MM.1S (cell line): ENCODE measurements at regions not wholly inside any gene's neighbourhood (a gene's known extent, or its start where the extent isn't known, plus 50 kb on each side); places are given as distances from the start of the nearest gene placed in this dataset.

Source experiments
- DNase-seq: peaks from one replicate; pipeline ENCODE4 v3.0.0-alpha.2; 2015
- H2AFZ ChIP-seq: fragments of 300-600 bp; sonication (generic); 2 replicates; pipeline ENCODE4 v1.6.0; 2016; ENCODE audit warnings: antibody characterized with exemption, low read length
- H3F3A ChIP-seq: fragments of 300-600 bp; sonication (generic); 2 replicates; pipeline ENCODE4 v1.6.1; 2016; ENCODE audit warnings: mild to moderate bottlenecking, antibody characterized with exemption, low read length, moderate library complexity, mixed read lengths; ENCODE audit not compliant: insufficient read depth
- H3K27ac ChIP-seq: fragments of 300-600 bp; sonication (generic); 2 replicates; pipeline ENCODE4 v1.5.1; 2016; ENCODE audit warnings: mild to moderate bottlenecking, low read length
- H3K27me3 ChIP-seq: fragments of 300-600 bp; sonication (generic); replicated peaks from 2 replicates; pipeline ENCODE4 v1.6.0; 2016; ENCODE audit warnings: low read length; ENCODE audit not compliant: insufficient read depth
- H3K36me3 ChIP-seq: fragments of 300-600 bp; sonication (generic); replicated peaks from 2 replicates; pipeline ENCODE4 v1.6.1; 2016; ENCODE audit warnings: mild to moderate bottlenecking, low read length, mixed read lengths; ENCODE audit not compliant: insufficient read depth
- H3K4me1 ChIP-seq: fragments of 300-600 bp; sonication (generic); 2 replicates; pipeline ENCODE4 v1.6.1; 2016; ENCODE audit warnings: low read length, mixed read lengths
- H3K4me2 ChIP-seq: fragments of 300-600 bp; sonication (generic); 2 replicates; pipeline ENCODE4 v1.6.0; 2016; ENCODE audit warnings: low read depth, low read length
- H3K4me3 ChIP-seq: fragments of 300-600 bp; sonication (generic); 2 replicates; pipeline ENCODE4 v1.5.1; 2016; ENCODE audit warnings: low read length, mixed read lengths
- H3K79me2 ChIP-seq: fragments of 300-600 bp; sonication (generic); 2 replicates; pipeline ENCODE4 v1.6.1; 2016; ENCODE audit warnings: mixed run types, low read length, mixed read lengths
- H3K9ac ChIP-seq: fragments of 300-600 bp; sonication (generic); 2 replicates; pipeline ENCODE4 v1.6.1; 2016; ENCODE audit warnings: low read length, mixed read lengths
- H3K9me2 ChIP-seq: fragments of 300-600 bp; sonication (generic); replicated peaks from 2 replicates; pipeline ENCODE4 v1.6.1; 2016; ENCODE audit warnings: mild to moderate bottlenecking, low read length, mixed read lengths; ENCODE audit not compliant: insufficient read depth
- H3K9me3 ChIP-seq: fragments of 300-600 bp; sonication (generic); replicated peaks from 2 replicates; pipeline ENCODE4 v1.6.1; 2016; ENCODE audit warnings: mild to moderate bottlenecking, low read length, mixed read lengths; ENCODE audit not compliant: insufficient read depth
- H4K20me1 ChIP-seq: fragments of 300-600 bp; sonication (generic); 2 replicates; pipeline ENCODE4 v1.6.1; 2016; ENCODE audit warnings: mild to moderate bottlenecking, low read length, moderate library complexity, mixed read lengths; ENCODE audit not compliant: insufficient read depth
- EZH2 ChIP-seq: fragments of 300-600 bp; sonication (generic); optimal IDR thresholded peaks from 2 replicates; pipeline ENCODE3; 2017; ENCODE audit warnings: low read depth, mild to moderate bottlenecking, antibody characterized with exemption, low read length, mixed read lengths
- EZH2phosphoT487 ChIP-seq: fragments of 300-600 bp; sonication (generic); IDR thresholded peaks from 2 replicates; pipeline ENCODE4 v1.6.1; 2018; ENCODE audit warnings: antibody characterized with exemption, low read length
- TF ChIP-seq, protein P1 (sequence below): fragments of 300-600 bp; sonication (generic); IDR thresholded peaks from 2 replicates; pipeline ENCODE4 v1.5.1; 2016; ENCODE audit warnings: antibody characterized with exemption, low read length, mixed read lengths

DNA sequence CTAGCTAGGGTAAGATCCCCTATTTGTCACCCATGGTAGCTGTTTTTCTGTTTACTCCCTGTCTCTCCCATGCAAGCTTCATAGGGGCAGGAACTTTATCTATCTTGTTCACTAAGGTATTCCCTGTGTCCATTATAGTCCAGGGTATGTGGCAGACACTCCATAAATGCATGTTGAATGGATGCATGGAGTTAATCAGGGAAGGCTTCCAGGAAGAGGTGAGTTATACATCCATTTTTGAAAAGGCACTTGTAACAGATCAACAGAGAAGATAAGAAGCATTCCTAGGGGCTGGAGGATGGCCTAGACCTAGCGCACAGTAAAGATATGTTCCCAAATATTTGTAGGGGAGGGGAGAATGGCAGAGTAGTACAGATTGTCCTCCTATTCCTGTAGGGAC, 130.3 kb downstream of the BUD13 start:
- no peak overlapping the region for H3K4me2 ChIP-seq
- no peaks in the 10 kb centered on the region for H3K9me3 ChIP-seq
- H3K27me3 ChIP-seq: no peaks in the 10 kb centered on the region
- no peaks in the 10 kb centered on the region for H3K36me3 ChIP-seq
- no peak overlapping the region for H3K9ac ChIP-seq
- no peak for TF ChIP-seq EZH2
- TF ChIP-seq, protein P1, sequence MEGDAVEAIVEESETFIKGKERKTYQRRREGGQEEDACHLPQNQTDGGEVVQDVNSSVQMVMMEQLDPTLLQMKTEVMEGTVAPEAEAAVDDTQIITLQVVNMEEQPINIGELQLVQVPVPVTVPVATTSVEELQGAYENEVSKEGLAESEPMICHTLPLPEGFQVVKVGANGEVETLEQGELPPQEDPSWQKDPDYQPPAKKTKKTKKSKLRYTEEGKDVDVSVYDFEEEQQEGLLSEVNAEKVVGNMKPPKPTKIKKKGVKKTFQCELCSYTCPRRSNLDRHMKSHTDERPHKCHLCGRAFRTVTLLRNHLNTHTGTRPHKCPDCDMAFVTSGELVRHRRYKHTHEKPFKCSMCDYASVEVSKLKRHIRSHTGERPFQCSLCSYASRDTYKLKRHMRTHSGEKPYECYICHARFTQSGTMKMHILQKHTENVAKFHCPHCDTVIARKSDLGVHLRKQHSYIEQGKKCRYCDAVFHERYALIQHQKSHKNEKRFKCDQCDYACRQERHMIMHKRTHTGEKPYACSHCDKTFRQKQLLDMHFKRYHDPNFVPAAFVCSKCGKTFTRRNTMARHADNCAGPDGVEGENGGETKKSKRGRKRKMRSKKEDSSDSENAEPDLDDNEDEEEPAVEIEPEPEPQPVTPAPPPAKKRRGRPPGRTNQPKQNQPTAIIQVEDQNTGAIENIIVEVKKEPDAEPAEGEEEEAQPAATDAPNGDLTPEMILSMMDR: no peak
- no peak for TF ChIP-seq EZH2phosphoT487
- H3F3A ChIP-seq: no peaks in the 10 kb centered on the region
- H3K4me1 ChIP-seq: no peaks in the 10 kb centered on the region
- no peak overlapping the region for H3K4me3 ChIP-seq
- no peaks in the 10 kb centered on the region for H3K79me2 ChIP-seq
- DNase-seq: no peak
- no peak overlapping the region for H2AFZ ChIP-seq
- H3K27ac ChIP-seq: no peak overlapping the region
- no peaks in the 10 kb centered on the region for H3K9me2 ChIP-seq
- H4K20me1 ChIP-seq: no peaks in the 10 kb centered on the region

DNA sequence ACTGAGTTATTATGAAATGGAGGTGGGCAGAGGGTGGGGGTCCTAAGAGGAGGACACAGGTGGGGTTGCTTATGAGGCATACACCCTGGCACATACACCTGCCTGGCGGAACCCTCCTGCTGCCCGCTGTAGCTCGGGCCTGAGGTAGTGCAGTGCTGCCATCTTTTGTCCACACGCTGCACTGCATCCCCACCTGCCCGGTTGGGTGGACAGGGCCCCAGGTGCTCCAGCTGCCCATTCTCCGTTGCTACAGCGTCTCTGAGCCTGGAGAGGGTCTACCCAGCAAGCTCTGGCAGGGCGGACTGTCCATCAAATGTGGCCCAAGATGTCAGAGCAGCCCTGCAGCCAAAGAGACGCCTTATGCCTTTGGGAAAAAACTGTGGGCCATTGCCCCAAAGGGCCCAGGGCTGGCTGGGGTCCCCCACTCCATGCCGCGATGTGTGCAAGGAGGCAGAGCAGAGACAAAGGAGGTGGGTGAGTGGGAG, 131.2 kb downstream of the BUD13 start:
- Histone ChIP-seq H3K27me3 (no peaks in the 10 kb centered on the region), H3K4me2 (no peak overlapping the region), H3K27ac (no peak overlapping the region), H3K36me3 (no peaks in the 10 kb centered on the region), H3K9me2 (no peaks in the 10 kb centered on the region), H4K20me1 (no peaks in the 10 kb centered on the region), H2AFZ (no peak overlapping the region), H3F3A (no peaks in the 10 kb centered on the region), H3K4me1 (no peaks in the 10 kb centered on the region), H3K9me3 (no peaks in the 10 kb centered on the region), H3K9ac (no peak overlapping the region), H3K79me2 (no peaks in the 10 kb centered on the region), H3K4me3 (no peak overlapping the region)
- TF ChIP-seq EZH2 (no peak), EZH2phosphoT487 (no peak)
- TF ChIP-seq, protein P1: peak; percentile 70
- DNase-seq: peak; percentile 21

DNA sequence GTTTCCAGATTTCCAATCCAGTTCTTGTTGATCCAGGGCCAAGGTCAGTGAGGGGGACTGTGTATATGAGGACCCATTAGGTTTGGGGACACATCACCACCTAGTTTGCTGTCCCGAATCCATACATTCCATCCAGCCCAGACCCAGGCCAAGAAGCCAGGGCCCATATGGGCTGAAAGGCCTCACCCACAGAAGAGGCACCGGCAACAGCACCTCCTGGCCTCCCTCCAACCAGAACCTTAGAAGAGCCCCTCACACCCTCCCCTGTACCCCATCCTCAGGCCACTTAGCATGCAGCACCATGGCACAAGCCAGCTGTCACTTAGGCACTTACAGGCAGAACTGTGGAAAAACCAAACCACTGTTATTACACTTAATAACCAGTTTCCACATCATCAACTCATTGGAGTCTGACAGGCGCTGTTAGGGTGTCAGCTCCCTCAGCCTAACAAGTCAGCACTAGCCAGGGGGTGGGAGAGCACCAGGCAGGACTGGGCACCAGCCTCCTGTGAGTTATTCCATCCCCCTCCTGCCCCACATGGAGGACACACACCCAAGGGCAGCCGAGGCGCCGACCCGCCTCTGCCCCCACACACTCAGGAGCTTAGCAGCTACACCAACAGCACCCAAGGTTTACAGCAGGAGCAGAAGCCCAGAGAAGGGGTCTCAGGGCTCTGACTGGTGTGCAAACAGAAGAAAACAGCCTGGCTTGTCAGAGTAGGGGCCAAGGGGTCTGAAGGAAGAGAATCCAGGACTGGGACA, 132.0 kb downstream of the BUD13 start:
- Histone ChIP-seq H3K27ac (no peak overlapping the region), H3K9me3 (no peaks in the 10 kb centered on the region), H4K20me1 (no peaks in the 10 kb centered on the region), H3K4me1 (no peaks in the 10 kb centered on the region), H2AFZ (no peak overlapping the region), H3K79me2 (no peaks in the 10 kb centered on the region), H3K9me2 (no peaks in the 10 kb centered on the region), H3K4me3 (no peak overlapping the region), H3F3A (no peaks in the 10 kb centered on the region), H3K36me3 (no peaks in the 10 kb centered on the region), H3K4me2 (no peak overlapping the region), H3K27me3 (no peaks in the 10 kb centered on the region), H3K9ac (no peak overlapping the region)
- no peak for DNase-seq
- TF ChIP-seq EZH2phosphoT487 (no peak), EZH2 (no peak)

DNA sequence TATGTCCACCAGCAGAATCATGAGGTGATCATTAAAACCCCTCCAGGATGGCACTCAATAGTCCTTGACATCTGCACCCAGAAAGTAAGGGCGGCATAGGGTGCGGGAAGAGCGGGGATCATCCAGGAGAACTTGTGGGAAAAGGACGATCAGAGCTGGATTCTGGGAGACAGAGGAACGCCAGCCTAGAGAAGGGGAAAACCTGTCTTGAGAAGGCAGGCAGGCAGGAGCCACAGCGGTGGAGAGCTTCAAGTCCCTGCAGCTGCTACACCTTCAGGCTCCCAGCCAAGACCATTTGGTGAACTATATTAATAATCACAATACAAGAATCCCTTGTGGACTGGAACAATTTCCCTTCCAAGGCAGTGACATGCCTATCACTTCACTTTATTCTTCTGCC, 134.3 kb downstream of the BUD13 start:
- Histone ChIP-seq H3K9me3 (no peaks in the 10 kb centered on the region), H3K79me2 (no peaks in the 10 kb centered on the region), H3K36me3 (no peaks in the 10 kb centered on the region), H3K27me3 (no peaks in the 10 kb centered on the region), H3F3A (no peaks in the 10 kb centered on the region), H3K9ac (no peak overlapping the region), H3K9me2 (no peaks in the 10 kb centered on the region), H3K4me1 (no peaks in the 10 kb centered on the region), H3K27ac (no peak overlapping the region), H4K20me1 (no peaks in the 10 kb centered on the region), H2AFZ (no peak overlapping the region), H3K4me2 (no peak overlapping the region), H3K4me3 (no peak overlapping the region)
- DNase-seq: no peak
- TF ChIP-seq EZH2 (no peak), EZH2phosphoT487 (no peak)
- TF ChIP-seq, protein P1: no peak
